LNCAP (cell line): ENCODE measurements at regions not wholly inside any gene's neighbourhood (a gene's known extent, or its start where the extent isn't known, plus 50 kb on each side); places are given as distances from the start of the nearest gene placed in this dataset.

Experiments
- TF ChIP-seq, protein P1 (sequence below): fragments of 450-650 bp; IDR thresholded peaks from 2 replicates; pipeline ENCODE4 v1.5.1; 2017; ENCODE audit warnings: mild to moderate bottlenecking

DNA sequence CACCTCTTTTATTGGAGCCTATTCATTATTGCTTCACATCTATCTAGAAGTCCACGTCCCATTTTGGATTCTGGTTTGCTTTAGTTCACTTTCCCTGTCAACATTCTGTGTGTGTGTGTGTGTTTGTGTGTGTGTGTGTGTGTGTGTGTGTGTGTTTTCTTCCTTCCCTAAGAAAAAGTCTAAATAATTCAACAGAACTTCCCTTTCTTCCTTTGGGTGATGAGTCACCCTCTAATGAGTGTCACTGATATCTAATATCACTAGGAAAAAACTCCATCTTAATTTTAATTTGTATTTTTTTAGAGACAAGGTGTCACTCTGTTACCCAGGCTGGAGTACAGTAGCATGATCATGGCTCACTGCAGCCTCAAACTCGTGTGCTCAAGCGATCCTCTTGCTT is 234.2 kb downstream of the TTC8 start:
- TF ChIP-seq, protein P1, sequence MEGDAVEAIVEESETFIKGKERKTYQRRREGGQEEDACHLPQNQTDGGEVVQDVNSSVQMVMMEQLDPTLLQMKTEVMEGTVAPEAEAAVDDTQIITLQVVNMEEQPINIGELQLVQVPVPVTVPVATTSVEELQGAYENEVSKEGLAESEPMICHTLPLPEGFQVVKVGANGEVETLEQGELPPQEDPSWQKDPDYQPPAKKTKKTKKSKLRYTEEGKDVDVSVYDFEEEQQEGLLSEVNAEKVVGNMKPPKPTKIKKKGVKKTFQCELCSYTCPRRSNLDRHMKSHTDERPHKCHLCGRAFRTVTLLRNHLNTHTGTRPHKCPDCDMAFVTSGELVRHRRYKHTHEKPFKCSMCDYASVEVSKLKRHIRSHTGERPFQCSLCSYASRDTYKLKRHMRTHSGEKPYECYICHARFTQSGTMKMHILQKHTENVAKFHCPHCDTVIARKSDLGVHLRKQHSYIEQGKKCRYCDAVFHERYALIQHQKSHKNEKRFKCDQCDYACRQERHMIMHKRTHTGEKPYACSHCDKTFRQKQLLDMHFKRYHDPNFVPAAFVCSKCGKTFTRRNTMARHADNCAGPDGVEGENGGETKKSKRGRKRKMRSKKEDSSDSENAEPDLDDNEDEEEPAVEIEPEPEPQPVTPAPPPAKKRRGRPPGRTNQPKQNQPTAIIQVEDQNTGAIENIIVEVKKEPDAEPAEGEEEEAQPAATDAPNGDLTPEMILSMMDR = no peak

DNA sequence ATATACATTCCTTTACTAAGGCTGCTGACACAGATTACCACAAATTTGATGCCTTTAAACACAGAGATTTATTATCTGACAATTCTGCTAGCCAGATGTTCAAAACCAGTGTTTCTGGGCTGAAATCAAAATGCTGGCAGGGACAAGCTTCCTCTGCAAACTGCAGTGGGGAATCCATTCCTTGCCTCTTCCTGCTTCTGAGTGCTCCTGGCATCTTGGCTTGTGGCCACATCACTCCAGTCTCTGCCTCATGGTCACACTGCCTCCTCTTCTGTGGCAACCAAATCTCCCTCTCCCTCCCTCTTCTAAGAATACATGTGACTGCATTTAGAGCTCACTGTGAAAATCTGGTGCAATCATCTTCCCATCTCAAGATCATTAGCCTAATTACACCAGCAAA is 235.7 kb downstream of the TTC8 start:
- TF ChIP-seq, protein P1 = no peak

DNA sequence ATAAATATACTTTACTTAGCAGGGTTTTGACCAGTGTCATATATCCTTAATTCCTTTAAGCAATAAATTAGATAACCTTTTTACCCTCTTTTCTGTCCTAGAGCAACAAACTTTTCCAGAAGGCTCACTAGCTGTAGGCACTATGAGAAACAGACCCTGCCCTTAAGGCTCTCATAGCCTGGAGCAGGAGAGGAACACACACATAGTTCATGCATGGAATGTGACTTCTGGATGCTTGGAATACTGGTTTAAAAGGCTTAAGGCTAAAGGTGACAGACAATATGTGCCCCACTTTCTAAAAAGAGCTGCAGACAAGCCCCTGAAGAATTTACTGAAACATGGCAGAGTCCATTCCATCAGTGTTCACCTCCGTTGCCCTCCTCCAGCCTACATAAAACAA is 237.2 kb downstream of the TTC8 start:
- TF ChIP-seq, protein P1 = no peak

DNA sequence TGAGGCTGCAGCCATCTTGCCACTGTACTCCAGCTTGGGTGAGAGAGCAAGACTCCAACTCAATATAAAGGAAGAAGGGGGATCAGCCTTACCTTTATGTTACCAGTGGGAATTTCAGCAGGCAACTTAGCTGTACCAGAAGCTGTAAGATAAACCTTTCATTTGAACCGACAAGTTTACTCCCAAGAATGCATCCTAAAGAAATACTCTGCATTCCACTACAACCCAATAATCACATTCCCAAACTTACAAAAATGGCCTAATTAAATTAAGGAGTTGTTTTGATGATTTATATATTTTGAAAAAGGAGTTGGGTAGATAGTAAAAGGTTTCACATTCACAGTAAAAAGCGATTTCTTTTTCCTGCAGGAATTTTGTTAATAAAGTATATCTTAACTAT is 241.4 kb downstream of the TTC8 start:
- TF ChIP-seq, protein P1 = no peak

DNA sequence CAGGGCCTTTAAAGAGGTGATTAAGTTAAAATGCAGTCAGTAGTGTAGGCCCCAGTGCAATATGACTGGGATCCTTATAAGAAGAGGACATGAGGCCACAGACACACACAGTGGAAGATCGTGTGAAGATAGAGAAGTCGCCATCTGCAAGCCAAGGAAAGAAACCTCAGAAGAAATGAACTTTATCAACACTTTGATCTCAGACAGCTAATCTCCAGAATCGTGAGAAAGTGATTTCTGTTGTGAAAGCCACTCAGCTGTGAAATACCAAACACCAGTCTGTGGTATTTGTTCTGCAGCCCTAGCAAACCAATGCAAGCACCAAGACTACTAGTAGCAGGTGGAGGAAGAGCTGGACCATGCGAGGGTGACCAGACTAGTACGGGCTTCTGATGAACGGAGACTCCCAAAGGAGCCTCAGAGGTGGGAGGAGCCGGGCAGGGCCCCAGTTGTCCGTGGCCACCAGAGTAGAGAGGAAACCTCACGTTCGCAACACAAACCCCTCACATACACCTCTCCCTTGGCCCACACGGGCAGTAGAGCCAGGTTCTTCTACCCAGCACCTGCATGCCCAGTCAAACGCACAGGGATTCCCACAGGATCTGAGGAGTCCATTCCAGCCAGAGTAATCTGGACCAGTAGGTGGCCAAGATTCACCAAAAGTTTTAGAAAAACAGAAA is 243.0 kb downstream of the TTC8 start:
- TF ChIP-seq, protein P1 = no peak

DNA sequence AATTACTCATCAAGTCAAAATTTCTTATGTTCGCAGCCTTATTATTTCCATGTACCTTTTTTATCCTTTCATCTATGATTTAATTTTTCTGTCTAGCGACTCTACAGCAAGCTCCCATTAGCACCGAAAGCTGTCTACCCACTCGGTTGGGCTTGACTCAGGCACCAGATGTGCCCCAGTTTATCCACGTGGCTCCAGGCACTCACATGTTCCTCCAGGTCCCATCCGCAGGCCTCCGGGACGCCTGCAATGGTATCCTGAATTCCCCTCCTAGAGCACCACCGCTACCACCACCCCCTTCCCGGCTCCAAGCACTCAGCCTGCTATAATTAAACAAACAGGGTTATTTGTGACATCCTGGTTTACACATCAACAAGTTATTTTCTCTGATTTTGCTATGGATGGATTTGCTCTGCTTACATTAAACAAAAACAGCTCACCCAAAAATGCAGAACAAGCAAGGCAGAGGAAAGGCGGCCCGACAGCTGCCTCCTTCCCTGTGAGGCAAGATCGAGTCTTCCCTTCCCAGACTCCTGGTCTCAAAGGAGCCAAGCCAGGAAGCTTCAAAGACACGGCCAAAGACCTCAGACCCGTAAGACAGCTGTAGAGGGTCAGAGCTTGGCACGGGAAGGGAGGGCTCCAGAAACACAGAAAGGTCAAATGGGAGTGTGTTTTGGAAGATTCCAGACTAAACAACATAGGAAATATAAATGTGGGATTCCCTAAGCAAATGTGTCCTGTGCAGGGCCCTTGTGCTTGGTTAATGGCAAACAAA is 253.8 kb downstream of the TTC8 start:
- TF ChIP-seq, protein P1 = no peak

DNA sequence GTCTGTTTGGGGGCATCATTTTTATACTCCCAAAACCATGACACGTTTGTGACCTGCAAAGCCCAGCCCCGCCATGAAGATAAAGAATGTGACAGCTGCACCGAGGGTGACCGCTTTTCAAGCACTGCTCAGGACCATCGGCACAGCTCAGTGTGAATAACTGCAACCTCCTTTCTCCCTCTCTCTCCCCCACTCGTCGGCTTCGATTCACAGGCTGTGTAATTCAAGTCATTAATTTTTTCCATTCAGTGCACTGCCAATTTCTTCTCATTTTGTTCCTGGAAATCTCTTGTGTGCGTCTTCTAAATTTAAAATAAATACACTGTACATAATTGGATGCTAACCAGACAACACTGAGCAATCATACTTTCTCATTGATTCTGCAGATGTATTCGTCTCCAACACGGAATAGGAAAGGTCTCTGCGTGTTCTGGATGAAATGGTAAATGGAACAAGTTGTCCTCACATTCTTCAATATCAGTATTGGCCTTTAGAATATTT is 260.8 kb downstream of the TTC8 start:
- TF ChIP-seq, protein P1 = no peak
